ENCODE measurements at regions not wholly inside any gene's neighbourhood (a gene's known extent, or its start where the extent isn't known, plus 50 kb on each side); places are given as distances from the start of the nearest gene placed in this dataset.
"Not testable (repeated sequence)": the region's sequence is repeated elsewhere in the genome, so short reads cannot be mapped to it uniquely, and the experiment has no call there.

GRCh38 chr9:97220894-97221477 lies 86.5 kb upstream of the CCDC180 start:
- no peak for DNase-seq (ENCODE audit: low read depth, low spot score)
- no peak for TF ChIP-seq CTCF (conservative IDR thresholded peaks at IDR 0.05)
- H3K9me3 Mint-ChIP-seq = no peaks in the 10 kb centered on the region
- H3K27me3 Mint-ChIP-seq (ENCODE audit: low read depth) = peaks cover 89% of the 10 kb centered on the region
- peak overlapping the region; percentile 62 for H3K27ac Mint-ChIP-seq (ENCODE audit: unreplicated experiment)
- H3K4me1 Mint-ChIP-seq = peaks cover 5% of the 10 kb centered on the region
- H3K36me3 Mint-ChIP-seq (ENCODE audit: low read depth) = no peaks in the 10 kb centered on the region
- H3K4me3 Mint-ChIP-seq = peak overlapping the region; percentile 86

GRCh38 chr9:97220396-97220795 lies 87.1 kb upstream of the CCDC180 start:
- DNase-seq (ENCODE audit: low read depth, low spot score); H3K36me3 Mint-ChIP-seq (ENCODE audit: low read depth); H3K4me3 Mint-ChIP-seq; H3K4me1 Mint-ChIP-seq; H3K9me3 Mint-ChIP-seq; H3K27ac Mint-ChIP-seq (ENCODE audit: unreplicated experiment): not testable (repeated sequence)
- H3K27me3 Mint-ChIP-seq (ENCODE audit: low read depth) = peaks cover 89% of the 10 kb centered on the region

GRCh38 chr9:97219443-97220140 lies 87.9 kb upstream of the CCDC180 start:
- H3K4me3 Mint-ChIP-seq; H3K27ac Mint-ChIP-seq (ENCODE audit: unreplicated experiment); DNase-seq (ENCODE audit: low read depth, low spot score); H3K36me3 Mint-ChIP-seq (ENCODE audit: low read depth); H3K4me1 Mint-ChIP-seq; H3K9me3 Mint-ChIP-seq: not testable (repeated sequence)
- H3K27me3 Mint-ChIP-seq (ENCODE audit: low read depth) = peaks cover 92% of the 10 kb centered on the region

GRCh38 chr9:97215127-97215526 lies 92.3 kb upstream of the CCDC180 start:
- not testable (repeated sequence) for H3K36me3 Mint-ChIP-seq (ENCODE audit: low read depth); H3K4me1 Mint-ChIP-seq; H3K4me3 Mint-ChIP-seq; H3K9me3 Mint-ChIP-seq; DNase-seq (ENCODE audit: low read depth, low spot score); H3K27ac Mint-ChIP-seq (ENCODE audit: unreplicated experiment)
- H3K27me3 Mint-ChIP-seq (ENCODE audit: low read depth) = peaks cover 72% of the 10 kb centered on the region

GRCh38 chr9:97214556-97214955 lies 92.9 kb upstream of the CCDC180 start:
- peaks cover 66% of the 10 kb centered on the region for H3K27me3 Mint-ChIP-seq (ENCODE audit: low read depth)
- not testable (repeated sequence) for H3K4me3 Mint-ChIP-seq; H3K36me3 Mint-ChIP-seq (ENCODE audit: low read depth); H3K27ac Mint-ChIP-seq (ENCODE audit: unreplicated experiment); H3K9me3 Mint-ChIP-seq; DNase-seq (ENCODE audit: low read depth, low spot score); H3K4me1 Mint-ChIP-seq

GRCh38 chr9:97199683-97200082 lies 107.8 kb upstream of the CCDC180 start:
- H3K4me3 Mint-ChIP-seq; H3K36me3 Mint-ChIP-seq (ENCODE audit: low read depth); H3K27ac Mint-ChIP-seq (ENCODE audit: unreplicated experiment); DNase-seq (ENCODE audit: low read depth, low spot score); H3K4me1 Mint-ChIP-seq; H3K27me3 Mint-ChIP-seq (ENCODE audit: low read depth); H3K9me3 Mint-ChIP-seq: not testable (repeated sequence)

- H3K4me1 Mint-ChIP-seq; H3K27me3 Mint-ChIP-seq (ENCODE audit: low read depth); H3K27ac Mint-ChIP-seq (ENCODE audit: unreplicated experiment); H3K9me3 Mint-ChIP-seq; H3K36me3 Mint-ChIP-seq (ENCODE audit: low read depth); DNase-seq (ENCODE audit: low read depth, low spot score); H3K4me3 Mint-ChIP-seq: not testable (repeated sequence)
Observed at GRCh38 chr9:97193767-97194166, 113.7 kb upstream of the CCDC180 start.

- Mint-ChIP-seq H3K27me3 (ENCODE audit: low read depth) (peaks cover 3% of the 10 kb centered on the region), H3K9me3 (no peaks in the 10 kb centered on the region), H3K4me3 (no peak overlapping the region), H3K4me1 (no peaks in the 10 kb centered on the region), H3K27ac (ENCODE audit: unreplicated experiment) (no peak overlapping the region), H3K36me3 (ENCODE audit: low read depth) (no peaks in the 10 kb centered on the region)
- no peak for DNase-seq (ENCODE audit: low read depth, low spot score)
- no peak for TF ChIP-seq CTCF (conservative IDR thresholded peaks at IDR 0.05)
Observed at GRCh38 chr9:97188545-97188944, 118.9 kb upstream of the CCDC180 start.

- H3K36me3 Mint-ChIP-seq (ENCODE audit: low read depth); H3K27me3 Mint-ChIP-seq (ENCODE audit: low read depth); H3K9me3 Mint-ChIP-seq; DNase-seq (ENCODE audit: low read depth, low spot score); H3K4me3 Mint-ChIP-seq; H3K4me1 Mint-ChIP-seq; H3K27ac Mint-ChIP-seq (ENCODE audit: unreplicated experiment): not testable (repeated sequence)
Observed at GRCh38 chr9:97187706-97188105, 119.8 kb upstream of the CCDC180 start.

Data from neural crest cell (in vitro differentiated cells).